A549 (cell line): ENCODE measurements at regions not wholly inside any gene's neighbourhood (a gene's known extent, or its start where the extent isn't known, plus 50 kb on each side); places are given as distances from the start of the nearest gene placed in this dataset.

ENCODE experiments used
- CTCF ChIP-seq: fragments of >200 bp; sonication (Bioruptor Twin); formaldehyde crosslinking; IDR thresholded peaks from 3 replicates; pipeline ENCODE4 v1.5.1; 2016
- FOXS1 ChIP-seq: fragments of 250-450 bp; sonication (Bioruptor Pico); IDR thresholded peaks from 2 replicates; pipeline ENCODE4 v1.5.0; 2020; ENCODE audit warnings: mild to moderate bottlenecking, moderate library complexity
- ZC3H11A ChIP-seq: fragments of 450-650 bp; IDR thresholded peaks from 2 replicates; pipeline ENCODE4 v1.6.1; 2014; ENCODE audit warnings: antibody characterized with exemption, mild to moderate bottlenecking
- TF ChIP-seq, protein P1 (sequence below): fragments of >200 bp; sonication (Bioruptor Twin); formaldehyde crosslinking; IDR thresholded peaks from 3 replicates; pipeline ENCODE4 v1.6.1; 2016
- TF ChIP-seq, protein P2 (sequence below): fragments of 200-600 bp; sonication (generic); IDR thresholded peaks from 2 replicates; pipeline ENCODE4 v1.6.1; 2016; ENCODE audit warnings: antibody characterized with exemption, mild to moderate bottlenecking, moderate library complexity

DNA sequence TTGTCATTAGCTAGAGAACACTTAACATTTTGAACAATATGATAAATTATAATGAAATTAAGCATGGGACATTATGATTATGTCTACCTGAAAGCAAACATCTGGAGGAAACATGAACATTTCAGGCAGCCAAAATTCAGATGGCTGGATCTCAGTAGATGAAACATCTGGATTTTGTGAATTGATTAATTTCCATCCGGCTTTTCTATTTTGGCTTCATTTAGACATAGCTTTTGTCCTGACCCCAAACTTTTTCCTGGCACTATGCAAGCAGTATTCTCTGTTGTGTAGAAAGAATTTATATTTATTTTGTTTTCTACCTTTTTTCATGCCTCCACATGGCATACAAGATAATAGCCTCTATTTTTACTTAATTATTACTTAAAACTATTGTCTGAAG, 186.3 kb downstream of the OGFRL1 start:
- TF ChIP-seq FOXS1 (CRISPR knock-in tag) (no peak), CTCF (no peak), ZC3H11A (no peak)
- TF ChIP-seq, protein P1, sequence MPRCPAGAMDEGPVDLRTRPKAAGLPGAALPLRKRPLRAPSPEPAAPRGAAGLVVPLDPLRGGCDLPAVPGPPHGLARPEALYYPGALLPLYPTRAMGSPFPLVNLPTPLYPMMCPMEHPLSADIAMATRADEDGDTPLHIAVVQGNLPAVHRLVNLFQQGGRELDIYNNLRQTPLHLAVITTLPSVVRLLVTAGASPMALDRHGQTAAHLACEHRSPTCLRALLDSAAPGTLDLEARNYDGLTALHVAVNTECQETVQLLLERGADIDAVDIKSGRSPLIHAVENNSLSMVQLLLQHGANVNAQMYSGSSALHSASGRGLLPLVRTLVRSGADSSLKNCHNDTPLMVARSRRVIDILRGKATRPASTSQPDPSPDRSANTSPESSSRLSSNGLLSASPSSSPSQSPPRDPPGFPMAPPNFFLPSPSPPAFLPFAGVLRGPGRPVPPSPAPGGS = no peak
- TF ChIP-seq, protein P2, sequence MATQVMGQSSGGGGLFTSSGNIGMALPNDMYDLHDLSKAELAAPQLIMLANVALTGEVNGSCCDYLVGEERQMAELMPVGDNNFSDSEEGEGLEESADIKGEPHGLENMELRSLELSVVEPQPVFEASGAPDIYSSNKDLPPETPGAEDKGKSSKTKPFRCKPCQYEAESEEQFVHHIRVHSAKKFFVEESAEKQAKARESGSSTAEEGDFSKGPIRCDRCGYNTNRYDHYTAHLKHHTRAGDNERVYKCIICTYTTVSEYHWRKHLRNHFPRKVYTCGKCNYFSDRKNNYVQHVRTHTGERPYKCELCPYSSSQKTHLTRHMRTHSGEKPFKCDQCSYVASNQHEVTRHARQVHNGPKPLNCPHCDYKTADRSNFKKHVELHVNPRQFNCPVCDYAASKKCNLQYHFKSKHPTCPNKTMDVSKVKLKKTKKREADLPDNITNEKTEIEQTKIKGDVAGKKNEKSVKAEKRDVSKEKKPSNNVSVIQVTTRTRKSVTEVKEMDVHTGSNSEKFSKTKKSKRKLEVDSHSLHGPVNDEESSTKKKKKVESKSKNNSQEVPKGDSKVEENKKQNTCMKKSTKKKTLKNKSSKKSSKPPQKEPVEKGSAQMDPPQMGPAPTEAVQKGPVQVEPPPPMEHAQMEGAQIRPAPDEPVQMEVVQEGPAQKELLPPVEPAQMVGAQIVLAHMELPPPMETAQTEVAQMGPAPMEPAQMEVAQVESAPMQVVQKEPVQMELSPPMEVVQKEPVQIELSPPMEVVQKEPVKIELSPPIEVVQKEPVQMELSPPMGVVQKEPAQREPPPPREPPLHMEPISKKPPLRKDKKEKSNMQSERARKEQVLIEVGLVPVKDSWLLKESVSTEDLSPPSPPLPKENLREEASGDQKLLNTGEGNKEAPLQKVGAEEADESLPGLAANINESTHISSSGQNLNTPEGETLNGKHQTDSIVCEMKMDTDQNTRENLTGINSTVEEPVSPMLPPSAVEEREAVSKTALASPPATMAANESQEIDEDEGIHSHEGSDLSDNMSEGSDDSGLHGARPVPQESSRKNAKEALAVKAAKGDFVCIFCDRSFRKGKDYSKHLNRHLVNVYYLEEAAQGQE = no peak
